ENCODE measurements at regions not wholly inside any gene's neighbourhood (a gene's known extent, or its start where the extent isn't known, plus 50 kb on each side); places are given as distances from the start of the nearest gene placed in this dataset.

DNA sequence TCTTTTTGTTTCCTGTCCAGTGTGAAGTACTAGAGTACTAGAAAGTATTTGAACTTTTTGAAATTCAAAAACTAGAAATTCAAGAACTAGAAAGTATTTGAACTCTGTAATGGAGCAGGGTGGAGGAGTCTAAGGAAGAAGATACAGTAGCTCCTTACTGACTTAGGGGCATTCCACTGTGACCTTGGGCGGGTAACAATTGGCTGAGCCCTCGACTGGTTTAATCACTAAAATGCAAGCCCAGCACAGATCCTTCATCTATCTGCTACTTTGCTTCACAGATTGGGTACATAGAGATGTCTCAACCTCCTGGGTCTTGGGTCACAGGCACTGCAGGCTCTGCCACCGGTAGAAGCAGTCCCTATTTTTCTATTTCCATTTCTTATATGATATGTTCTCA is 462.1 kb upstream of the AGTR1 start:
- H3K4me3 Mint-ChIP-seq = no peak overlapping the region
- peaks cover 1% of the 10 kb centered on the region for H3K27me3 Mint-ChIP-seq (ENCODE audit: insufficient read depth)
- no peak overlapping the region for H3K27ac Mint-ChIP-seq
- H3K4me1 Mint-ChIP-seq (ENCODE audit: low read depth) = no peaks in the 10 kb centered on the region
- no peaks in the 10 kb centered on the region for H3K36me3 Mint-ChIP-seq (ENCODE audit: low read depth)
- DNase-seq (ENCODE audit: low spot score) = no peak
- intact Hi-C loops (cut with micrococcal nuclease) = no loop called here
- H3K9me3 Mint-ChIP-seq = no peaks in the 10 kb centered on the region

DNA sequence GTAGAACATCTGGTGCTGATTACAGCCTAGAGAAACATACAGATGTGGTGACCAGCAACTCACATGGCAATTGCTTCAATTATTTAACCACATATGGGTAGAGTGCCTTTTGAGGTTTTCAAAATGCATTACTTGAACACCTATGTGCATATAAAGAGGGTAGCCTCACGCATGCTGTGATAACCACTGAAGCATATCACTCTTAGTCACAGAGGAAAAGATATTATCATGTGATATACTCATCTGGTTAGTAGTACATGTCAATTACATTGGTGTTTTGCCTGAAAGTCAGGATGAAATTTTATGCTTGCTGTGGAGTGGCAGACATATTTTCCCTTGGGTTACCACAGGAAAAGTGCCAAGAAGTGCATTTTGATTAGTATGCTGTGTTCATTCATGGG is 459.3 kb upstream of the AGTR1 start:
- intact Hi-C loops (cut with micrococcal nuclease) = no loop called here
- no peaks in the 10 kb centered on the region for H3K4me1 Mint-ChIP-seq (ENCODE audit: low read depth)

DNA sequence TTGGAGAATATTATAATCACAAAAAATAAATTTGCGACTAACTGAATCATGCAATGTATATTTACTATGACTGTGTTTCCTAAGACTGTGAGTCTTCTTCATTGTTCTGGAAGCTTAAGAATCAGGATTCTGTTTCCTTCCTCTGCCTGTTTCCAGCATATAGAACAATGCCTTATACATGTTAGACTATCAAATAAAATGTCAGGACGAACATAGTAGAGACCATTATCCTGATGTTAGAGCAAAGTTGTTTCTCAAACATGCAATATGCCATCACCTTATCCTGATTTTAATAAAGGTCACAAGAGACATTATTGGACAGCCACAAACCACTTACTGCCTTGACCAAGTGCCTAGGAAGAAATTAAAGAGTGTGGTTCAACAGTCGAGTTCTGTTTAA is 457.4 kb upstream of the AGTR1 start:
- H3K4me1 Mint-ChIP-seq (ENCODE audit: low read depth) = no peaks in the 10 kb centered on the region
- no peak overlapping the region for H3K4me3 Mint-ChIP-seq
- no peaks in the 10 kb centered on the region for H3K36me3 Mint-ChIP-seq (ENCODE audit: low read depth)
- DNase-seq (ENCODE audit: low spot score) = no peak
- H3K9me3 Mint-ChIP-seq = no peaks in the 10 kb centered on the region
- intact Hi-C loops (cut with micrococcal nuclease) = no loop called here
- H3K27ac Mint-ChIP-seq = no peak overlapping the region
- peaks cover 1% of the 10 kb centered on the region for H3K27me3 Mint-ChIP-seq (ENCODE audit: insufficient read depth)

More for the DNA sequence above, 459.3 kb upstream of the AGTR1 start:
- Mint-ChIP-seq H3K4me3 (no peak overlapping the region), H3K27ac (no peak overlapping the region), H3K9me3 (no peaks in the 10 kb centered on the region), H3K36me3 (ENCODE audit: low read depth) (no peaks in the 10 kb centered on the region), H3K27me3 (ENCODE audit: insufficient read depth) (peaks cover 1% of the 10 kb centered on the region)
- no peak for DNase-seq (ENCODE audit: low spot score)

DNA sequence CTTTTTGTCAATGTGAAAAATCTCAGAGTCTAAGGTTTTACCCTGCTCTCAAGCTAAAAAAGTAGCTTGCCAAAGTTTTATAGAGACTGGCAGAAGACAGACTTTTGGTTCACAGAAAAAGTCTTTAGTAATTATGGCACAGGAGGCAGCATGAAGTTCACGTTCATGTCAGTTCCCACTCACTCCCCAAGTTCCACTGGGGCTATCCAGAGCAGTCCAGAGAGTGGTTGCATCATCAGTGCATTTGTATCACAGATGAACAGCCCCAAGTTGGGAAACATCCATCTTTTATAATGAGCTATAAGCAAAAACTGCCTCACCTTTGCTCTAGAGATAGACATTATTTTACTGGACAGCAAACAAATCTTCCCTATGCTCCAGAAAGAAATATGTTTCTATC is 454.1 kb upstream of the AGTR1 start:
- no peak overlapping the region for H3K4me3 Mint-ChIP-seq
- intact Hi-C loops (cut with micrococcal nuclease) = no loop called here
- H3K9me3 Mint-ChIP-seq = no peaks in the 10 kb centered on the region
- no peak for DNase-seq (ENCODE audit: low spot score)
- no peaks in the 10 kb centered on the region for H3K4me1 Mint-ChIP-seq (ENCODE audit: low read depth)
- no peak overlapping the region for H3K27ac Mint-ChIP-seq
- H3K36me3 Mint-ChIP-seq (ENCODE audit: low read depth) = no peaks in the 10 kb centered on the region
- no peaks in the 10 kb centered on the region for H3K27me3 Mint-ChIP-seq (ENCODE audit: insufficient read depth)

DNA sequence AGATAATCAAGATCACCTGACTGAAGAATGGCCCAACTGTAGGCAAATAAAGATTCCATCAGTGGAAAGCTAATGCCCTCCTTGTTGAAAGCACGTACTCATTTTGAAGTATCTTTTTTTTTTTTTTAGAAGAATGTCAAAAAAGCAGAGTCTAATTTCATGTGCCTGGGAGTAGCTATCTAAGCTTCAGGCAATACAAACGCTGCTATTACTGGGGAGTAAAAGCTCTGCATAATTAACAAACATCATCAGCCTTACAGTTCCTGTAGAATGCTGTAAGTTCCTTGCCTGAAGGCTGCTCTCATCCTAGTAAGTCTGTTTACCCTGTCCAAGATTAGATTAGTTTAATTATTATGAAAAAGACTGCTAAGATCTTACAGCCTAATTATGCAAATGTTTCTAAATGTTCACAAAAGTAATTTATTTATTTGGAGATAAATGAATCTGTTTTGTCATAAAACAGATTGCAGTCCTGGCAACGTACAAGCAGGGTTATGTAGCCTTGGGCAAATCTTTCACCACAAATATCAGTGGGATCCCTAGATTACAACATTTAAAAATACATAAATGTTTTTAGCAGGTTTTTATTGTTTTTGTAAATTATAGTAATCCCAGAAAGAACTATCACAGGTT is 451.3 kb upstream of the AGTR1 start:
- Mint-ChIP-seq H3K27me3 (ENCODE audit: insufficient read depth) (no peaks in the 10 kb centered on the region), H3K4me3 (no peak overlapping the region), H3K27ac (no peak overlapping the region), H3K4me1 (ENCODE audit: low read depth) (no peaks in the 10 kb centered on the region), H3K9me3 (no peaks in the 10 kb centered on the region), H3K36me3 (ENCODE audit: low read depth) (no peaks in the 10 kb centered on the region)
- intact Hi-C loops (cut with micrococcal nuclease) = no loop called here
- DNase-seq (ENCODE audit: low spot score) = no peak

DNA sequence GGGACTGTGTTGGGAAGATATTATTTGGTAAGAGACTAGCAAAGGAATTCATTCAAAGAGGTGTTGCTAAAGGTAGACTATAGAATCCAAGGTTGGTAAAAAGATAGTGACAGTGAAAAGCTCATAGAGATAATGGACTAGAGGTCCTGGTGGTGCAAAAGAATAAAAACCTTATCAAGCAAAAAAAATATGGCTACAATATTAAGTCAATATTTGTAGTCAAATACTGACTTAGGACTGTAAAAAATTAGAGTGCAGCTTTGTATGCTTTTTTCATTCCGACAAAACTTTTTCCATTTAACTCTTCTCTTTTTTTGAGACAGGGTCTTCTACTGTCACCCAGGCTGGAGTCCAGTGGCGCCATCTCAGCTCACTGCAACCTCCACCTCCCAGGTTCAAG is 444.0 kb upstream of the AGTR1 start:
- H3K9me3 Mint-ChIP-seq = no peaks in the 10 kb centered on the region
- no peak overlapping the region for H3K4me3 Mint-ChIP-seq
- DNase-seq (ENCODE audit: low spot score) = no peak
- intact Hi-C loops (cut with micrococcal nuclease) = no loop called here
- H3K27me3 Mint-ChIP-seq (ENCODE audit: insufficient read depth) = no peaks in the 10 kb centered on the region
- H3K4me1 Mint-ChIP-seq (ENCODE audit: low read depth) = no peaks in the 10 kb centered on the region
- H3K27ac Mint-ChIP-seq = no peak overlapping the region
- no peaks in the 10 kb centered on the region for H3K36me3 Mint-ChIP-seq (ENCODE audit: low read depth)

DNA sequence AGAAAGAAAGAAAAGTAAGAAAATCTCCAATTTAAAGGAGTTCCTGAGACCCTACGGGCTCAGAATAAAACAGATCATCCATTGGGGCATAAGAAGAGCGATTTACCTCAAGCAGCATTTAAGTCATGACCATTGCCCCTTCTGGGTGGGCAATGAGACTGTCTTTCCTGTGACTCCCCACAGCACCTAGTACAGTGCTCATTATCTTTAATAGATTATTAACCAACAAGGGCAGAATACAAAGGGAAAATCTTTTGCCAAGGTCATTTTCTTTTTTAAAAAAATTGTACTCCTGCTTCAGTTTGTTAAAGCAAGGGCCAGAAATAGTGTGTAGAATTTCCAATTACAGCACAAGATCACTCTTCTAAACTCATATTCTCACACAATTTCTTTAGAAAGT is 443.3 kb upstream of the AGTR1 start:
- Mint-ChIP-seq H3K4me1 (ENCODE audit: low read depth) (no peaks in the 10 kb centered on the region), H3K4me3 (no peak overlapping the region), H3K27me3 (ENCODE audit: insufficient read depth) (no peaks in the 10 kb centered on the region), H3K9me3 (peaks cover 3% of the 10 kb centered on the region), H3K27ac (no peak overlapping the region), H3K36me3 (ENCODE audit: low read depth) (no peaks in the 10 kb centered on the region)
- no peak for DNase-seq (ENCODE audit: low spot score)
- intact Hi-C loops (cut with micrococcal nuclease) = no loop called here

DNA sequence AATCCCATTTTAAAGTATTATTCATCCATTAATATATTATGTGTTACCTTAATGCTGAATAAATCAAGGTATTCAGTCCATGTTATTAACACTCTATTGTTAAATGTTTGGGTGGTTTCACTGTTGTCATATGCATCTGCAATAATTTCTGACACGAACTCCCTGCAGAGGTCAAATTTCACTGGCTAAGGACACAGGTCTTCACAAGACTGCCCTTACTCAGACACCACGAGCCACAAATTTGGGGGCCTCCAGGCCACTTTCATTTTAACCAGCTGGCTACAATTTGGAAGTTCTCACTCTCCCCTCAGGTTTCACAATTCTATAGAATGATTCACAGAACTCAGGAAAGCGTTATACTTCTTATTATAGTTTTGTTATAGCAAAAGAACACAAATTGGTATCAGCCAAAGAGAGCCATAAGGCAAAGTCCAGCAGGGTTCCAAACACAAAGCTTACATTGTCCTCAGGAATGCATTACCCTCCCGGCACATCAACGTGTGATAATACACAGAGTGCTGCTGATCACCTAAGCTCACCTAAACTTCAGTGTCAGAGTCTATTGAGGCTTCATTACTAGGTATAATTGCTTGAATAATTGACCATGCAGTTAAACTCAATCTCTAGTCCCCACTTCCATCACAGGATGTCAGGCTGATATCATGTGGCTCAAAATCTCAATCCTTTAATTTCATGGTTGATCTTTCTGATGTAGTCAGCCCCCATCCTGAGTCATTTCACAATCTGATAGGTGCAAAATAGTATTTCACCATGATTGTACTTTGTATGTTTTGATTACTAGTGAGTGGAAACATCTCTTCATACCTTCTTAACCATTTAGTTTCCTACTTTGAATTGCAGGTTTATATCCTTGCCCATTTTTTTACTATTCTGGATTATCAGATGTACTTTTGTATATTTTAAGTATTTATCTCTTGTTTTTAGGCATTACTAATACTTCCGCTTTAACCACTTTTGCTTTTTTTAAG is 441.4 kb upstream of the AGTR1 start:
- H3K36me3 Mint-ChIP-seq (ENCODE audit: low read depth) = no peaks in the 10 kb centered on the region
- intact Hi-C loops (cut with micrococcal nuclease) = no loop called here
- peaks cover 4% of the 10 kb centered on the region for H3K9me3 Mint-ChIP-seq
- DNase-seq (ENCODE audit: low spot score) = no peak
- no peak overlapping the region for H3K27ac Mint-ChIP-seq
- no peak overlapping the region for H3K4me3 Mint-ChIP-seq
- no peaks in the 10 kb centered on the region for H3K4me1 Mint-ChIP-seq (ENCODE audit: low read depth)
- no peaks in the 10 kb centered on the region for H3K27me3 Mint-ChIP-seq (ENCODE audit: insufficient read depth)

DNA sequence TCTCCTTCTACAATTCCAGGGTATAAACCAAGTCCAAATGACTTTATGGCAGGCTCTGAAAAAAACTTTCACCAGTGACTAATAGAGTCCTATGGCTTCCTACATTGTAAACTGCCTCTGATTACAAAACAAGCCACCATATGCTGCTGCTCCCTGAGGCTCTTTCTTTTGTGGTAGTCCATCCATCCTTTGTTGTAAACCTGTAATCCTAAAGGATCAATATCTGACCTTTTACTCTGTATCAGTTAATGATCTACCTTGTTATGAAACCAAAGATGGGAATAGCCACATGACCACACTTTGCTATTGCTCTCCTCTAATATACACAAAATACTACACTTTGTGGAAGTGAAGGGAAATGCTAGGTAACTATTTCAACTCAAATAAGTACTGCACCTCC is 434.7 kb upstream of the AGTR1 start:
- no peak for DNase-seq (ENCODE audit: low spot score)
- Mint-ChIP-seq H3K27me3 (ENCODE audit: insufficient read depth) (no peaks in the 10 kb centered on the region), H3K36me3 (ENCODE audit: low read depth) (no peaks in the 10 kb centered on the region), H3K4me1 (ENCODE audit: low read depth) (no peaks in the 10 kb centered on the region), H3K27ac (no peak overlapping the region), H3K4me3 (no peak overlapping the region), H3K9me3 (peaks cover 4% of the 10 kb centered on the region)
- intact Hi-C loops (cut with micrococcal nuclease) = no loop called here

DNA sequence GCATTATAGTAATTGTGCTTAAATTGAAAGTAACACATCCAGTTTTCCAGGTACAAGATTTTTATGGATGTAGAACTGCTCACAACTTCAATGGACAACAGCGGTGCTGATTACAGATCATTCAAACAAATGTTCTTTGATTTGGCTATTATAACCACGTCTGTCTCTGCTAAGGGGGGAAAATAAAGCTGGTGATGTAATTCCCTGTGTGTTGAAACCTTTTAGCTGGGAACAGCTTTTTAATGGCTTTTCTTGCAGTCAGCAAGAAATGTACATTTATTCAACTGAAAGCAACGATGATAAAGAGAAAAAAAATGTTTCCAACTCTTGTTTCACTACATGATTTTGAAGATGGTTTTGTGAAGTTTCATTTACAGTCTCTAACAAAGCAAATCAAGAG is 431.9 kb upstream of the AGTR1 start:
- H3K4me3 Mint-ChIP-seq = no peak overlapping the region
- intact Hi-C loops (cut with micrococcal nuclease) = no loop called here
- no peak for DNase-seq (ENCODE audit: low spot score)
- no peaks in the 10 kb centered on the region for H3K27me3 Mint-ChIP-seq (ENCODE audit: insufficient read depth)
- H3K27ac Mint-ChIP-seq = no peak overlapping the region
- H3K9me3 Mint-ChIP-seq = no peaks in the 10 kb centered on the region
- no peaks in the 10 kb centered on the region for H3K36me3 Mint-ChIP-seq (ENCODE audit: low read depth)
- no peaks in the 10 kb centered on the region for H3K4me1 Mint-ChIP-seq (ENCODE audit: low read depth)

DNA sequence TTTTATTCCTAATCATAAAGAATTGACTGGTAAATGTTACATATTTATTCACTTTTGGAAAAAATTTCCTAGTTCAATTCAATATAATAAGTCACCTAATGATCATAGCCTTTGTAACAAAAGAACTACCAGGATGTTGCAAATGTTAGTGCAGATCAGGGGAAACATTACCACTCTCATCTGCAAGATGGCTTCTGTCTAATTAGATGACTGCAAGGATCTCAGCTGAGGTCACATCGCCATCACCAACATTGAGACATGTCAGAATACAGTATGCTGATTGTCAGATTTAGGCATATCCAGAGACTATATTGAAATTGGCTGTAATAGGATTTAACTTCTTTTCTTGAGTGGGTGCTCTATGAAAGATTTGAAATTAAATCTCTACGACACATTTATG is 431.4 kb upstream of the AGTR1 start:
- Mint-ChIP-seq H3K36me3 (ENCODE audit: low read depth) (no peaks in the 10 kb centered on the region), H3K27me3 (ENCODE audit: insufficient read depth) (no peaks in the 10 kb centered on the region), H3K4me3 (no peak overlapping the region), H3K9me3 (no peaks in the 10 kb centered on the region), H3K4me1 (ENCODE audit: low read depth) (no peaks in the 10 kb centered on the region), H3K27ac (no peak overlapping the region)
- intact Hi-C loops (cut with micrococcal nuclease) = no loop called here
- no peak for DNase-seq (ENCODE audit: low spot score)

DNA sequence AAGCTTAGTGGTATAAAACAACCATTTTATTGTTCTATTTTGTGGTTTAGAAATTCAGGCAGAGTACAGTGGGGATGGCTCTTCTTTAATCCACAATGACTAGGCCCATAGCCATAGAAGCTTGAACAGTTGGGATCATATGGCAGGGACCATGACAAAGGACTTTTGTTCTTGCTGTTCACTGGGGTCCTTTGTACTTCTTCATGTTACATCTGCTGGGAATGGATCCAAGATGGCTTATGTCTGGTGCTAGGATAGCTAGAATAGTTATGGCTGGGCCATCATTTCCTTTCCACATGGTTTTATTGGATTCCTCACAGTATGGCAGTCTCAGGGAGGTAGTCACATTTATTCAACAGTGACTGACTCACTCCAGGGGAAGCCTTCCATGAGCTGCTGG is 427.9 kb upstream of the AGTR1 start:
- intact Hi-C loops (cut with micrococcal nuclease) = no loop called here
- H3K4me1 Mint-ChIP-seq (ENCODE audit: low read depth) = no peaks in the 10 kb centered on the region

DNA sequence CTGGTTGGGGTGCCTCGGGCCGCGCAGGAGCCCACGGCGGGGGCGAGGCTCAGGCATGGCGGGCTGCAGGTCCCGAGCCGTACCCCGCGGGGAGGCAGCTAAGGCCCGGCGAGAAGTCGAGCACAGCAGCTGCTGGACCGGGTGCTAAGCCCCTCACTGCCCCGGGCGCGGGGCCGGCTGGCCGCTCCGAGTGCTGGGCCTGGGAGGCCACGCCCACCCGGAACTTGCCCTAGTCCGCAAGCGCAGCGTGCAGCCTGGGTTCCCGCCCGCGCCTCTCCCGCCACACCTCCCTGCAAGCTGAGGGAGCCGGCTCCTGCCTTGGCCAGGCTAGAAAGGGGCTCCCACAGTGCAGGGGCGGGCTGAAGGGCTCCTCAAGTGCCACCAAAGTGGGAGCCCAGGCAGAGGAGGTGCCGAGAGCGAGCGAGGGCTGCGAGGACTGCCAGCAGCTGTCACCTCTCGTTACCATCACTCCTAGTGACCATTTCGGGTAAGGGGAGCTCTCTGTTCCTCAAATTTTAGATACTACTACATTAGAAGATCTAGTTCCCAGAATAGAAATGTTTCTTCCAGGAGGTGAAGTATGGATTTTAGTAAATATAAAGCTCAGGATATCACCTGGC is 417.0 kb upstream of the AGTR1 start:
- Mint-ChIP-seq H3K36me3 (ENCODE audit: low read depth) (no peaks in the 10 kb centered on the region), H3K4me1 (ENCODE audit: low read depth) (no peaks in the 10 kb centered on the region), H3K4me3 (no peak overlapping the region), H3K27ac (no peak overlapping the region), H3K27me3 (ENCODE audit: insufficient read depth) (peaks cover 1% of the 10 kb centered on the region), H3K9me3 (peaks cover 5% of the 10 kb centered on the region)
- intact Hi-C loops (cut with micrococcal nuclease) = no loop called here
- no peak for DNase-seq (ENCODE audit: low spot score)

More for the DNA sequence above, 427.9 kb upstream of the AGTR1 start:
- Mint-ChIP-seq H3K27ac (no peak overlapping the region), H3K4me3 (no peak overlapping the region), H3K36me3 (ENCODE audit: low read depth) (no peaks in the 10 kb centered on the region), H3K9me3 (no peaks in the 10 kb centered on the region), H3K27me3 (ENCODE audit: insufficient read depth) (peaks cover under 1% of the 10 kb centered on the region)
- no peak for DNase-seq (ENCODE audit: low spot score)
